ENCODE measurements at regions not wholly inside any gene's neighbourhood (a gene's known extent, or its start where the extent isn't known, plus 50 kb on each side); places are given as distances from the start of the nearest gene placed in this dataset.

DNA sequence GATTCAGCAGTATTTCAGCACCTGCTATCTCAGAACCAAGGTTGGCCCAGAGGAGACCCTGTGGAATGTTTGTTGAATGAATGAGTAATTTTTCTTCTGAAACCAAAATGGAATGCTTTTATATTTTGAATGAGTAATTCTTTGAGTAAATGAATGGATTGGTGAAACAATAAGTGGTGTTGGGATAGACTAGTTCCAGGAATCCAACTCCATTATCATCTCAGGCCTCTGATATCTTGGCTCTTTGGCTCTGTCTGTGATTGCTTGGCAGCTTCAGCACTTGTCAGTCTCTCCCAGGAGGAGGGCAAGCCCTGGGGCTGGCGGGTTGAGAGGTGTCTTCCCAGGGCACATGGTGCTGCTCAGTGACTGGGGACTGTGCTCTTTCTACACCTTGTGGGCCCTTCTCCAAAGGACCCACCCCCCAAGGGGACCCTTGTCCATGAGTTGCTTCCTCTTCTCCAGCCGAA, 284.4 kb upstream of the FOXF1 start:
- ChIA-PET RAD21 (ENCODE audit: unreplicated experiment) (no interaction called here), POLR2A (no interaction called here), CTCF (no interaction called here), SMC1A (ENCODE audit: uncharacterized antibody, unreplicated experiment) (no interaction called here)
- H3K4me3 ChIP-seq = no peak overlapping the region
- no peak overlapping the region for H3K4me2 ChIP-seq (ENCODE audit: control insufficient read depth, insufficient read depth)
- intact Hi-C loops (cut with micrococcal nuclease; ENCODE audit: unreplicated experiment) (no loop called here), in situ Hi-C loops (cut with MboI) (no loop called here)
- H3K27me3 ChIP-seq (replicated peaks in 1 of 2; ENCODE audit: control insufficient read depth in 2 of 2, insufficient read depth in 2 of 2, low read length in 1 of 2) = peaks cover under 1 to 1% of the 10 kb centered on the region in 2 experiments; a peak in 2 of 4 replicates
- no peaks in the 10 kb centered on the region for H3K79me2 ChIP-seq (ENCODE audit: control insufficient read depth, insufficient read depth, low read length)
- BruUV-seq (replicated peaks) = no TSS peak
- FAIRE-seq (no peak), DNase-seq (ENCODE audit: low read depth, low spot score) (no peak), ATAC-seq (no peak)
- H3K9me3 ChIP-seq (replicated peaks; ENCODE audit: control insufficient read depth, insufficient read depth, low read length) = no peaks in the 10 kb centered on the region; the same call in 2 of the 3 replicates
- no peaks in the 10 kb centered on the region for H3K36me3 ChIP-seq (ENCODE audit: control insufficient read depth in 2 of 2, insufficient read depth in 2 of 2, low read length in 1 of 2)
- H3K27ac ChIP-seq (ENCODE audit: control insufficient read depth, insufficient read depth) = no peak overlapping the region
- H3K9ac ChIP-seq (ENCODE audit: control insufficient read depth, insufficient read depth, low read length) = no peak overlapping the region
- TF ChIP-seq ASH2L (IDR thresholded peaks at IDR 0.05; ENCODE audit: borderline replicate concordance, low read depth) = no peak
- TF ChIP-seq STAT3 (IDR thresholded peaks at IDR 0.05; ENCODE audit: low read depth, low read length) = no peak
- no peak for TF ChIP-seq PRDM15 (CRISPR knock-in tag; IDR thresholded peaks at IDR 0.05)
- TF ChIP-seq, protein P1, sequence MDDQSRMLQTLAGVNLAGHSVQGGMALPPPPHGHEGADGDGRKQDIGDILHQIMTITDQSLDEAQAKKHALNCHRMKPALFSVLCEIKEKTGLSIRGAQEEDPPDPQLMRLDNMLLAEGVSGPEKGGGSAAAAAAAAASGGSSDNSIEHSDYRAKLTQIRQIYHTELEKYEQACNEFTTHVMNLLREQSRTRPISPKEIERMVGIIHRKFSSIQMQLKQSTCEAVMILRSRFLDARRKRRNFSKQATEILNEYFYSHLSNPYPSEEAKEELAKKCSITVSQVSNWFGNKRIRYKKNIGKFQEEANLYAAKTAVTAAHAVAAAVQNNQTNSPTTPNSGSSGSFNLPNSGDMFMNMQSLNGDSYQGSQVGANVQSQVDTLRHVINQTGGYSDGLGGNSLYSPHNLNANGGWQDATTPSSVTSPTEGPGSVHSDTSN (IDR thresholded peaks at IDR 0.05; ENCODE audit: insufficient replicate concordance, low read depth, low read length) = no peak
- TF ChIP-seq, protein P2, sequence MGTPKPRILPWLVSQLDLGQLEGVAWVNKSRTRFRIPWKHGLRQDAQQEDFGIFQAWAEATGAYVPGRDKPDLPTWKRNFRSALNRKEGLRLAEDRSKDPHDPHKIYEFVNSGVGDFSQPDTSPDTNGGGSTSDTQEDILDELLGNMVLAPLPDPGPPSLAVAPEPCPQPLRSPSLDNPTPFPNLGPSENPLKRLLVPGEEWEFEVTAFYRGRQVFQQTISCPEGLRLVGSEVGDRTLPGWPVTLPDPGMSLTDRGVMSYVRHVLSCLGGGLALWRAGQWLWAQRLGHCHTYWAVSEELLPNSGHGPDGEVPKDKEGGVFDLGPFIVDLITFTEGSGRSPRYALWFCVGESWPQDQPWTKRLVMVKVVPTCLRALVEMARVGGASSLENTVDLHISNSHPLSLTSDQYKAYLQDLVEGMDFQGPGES (IDR thresholded peaks at IDR 0.05) = no peak
- TF ChIP-seq, protein P3, sequence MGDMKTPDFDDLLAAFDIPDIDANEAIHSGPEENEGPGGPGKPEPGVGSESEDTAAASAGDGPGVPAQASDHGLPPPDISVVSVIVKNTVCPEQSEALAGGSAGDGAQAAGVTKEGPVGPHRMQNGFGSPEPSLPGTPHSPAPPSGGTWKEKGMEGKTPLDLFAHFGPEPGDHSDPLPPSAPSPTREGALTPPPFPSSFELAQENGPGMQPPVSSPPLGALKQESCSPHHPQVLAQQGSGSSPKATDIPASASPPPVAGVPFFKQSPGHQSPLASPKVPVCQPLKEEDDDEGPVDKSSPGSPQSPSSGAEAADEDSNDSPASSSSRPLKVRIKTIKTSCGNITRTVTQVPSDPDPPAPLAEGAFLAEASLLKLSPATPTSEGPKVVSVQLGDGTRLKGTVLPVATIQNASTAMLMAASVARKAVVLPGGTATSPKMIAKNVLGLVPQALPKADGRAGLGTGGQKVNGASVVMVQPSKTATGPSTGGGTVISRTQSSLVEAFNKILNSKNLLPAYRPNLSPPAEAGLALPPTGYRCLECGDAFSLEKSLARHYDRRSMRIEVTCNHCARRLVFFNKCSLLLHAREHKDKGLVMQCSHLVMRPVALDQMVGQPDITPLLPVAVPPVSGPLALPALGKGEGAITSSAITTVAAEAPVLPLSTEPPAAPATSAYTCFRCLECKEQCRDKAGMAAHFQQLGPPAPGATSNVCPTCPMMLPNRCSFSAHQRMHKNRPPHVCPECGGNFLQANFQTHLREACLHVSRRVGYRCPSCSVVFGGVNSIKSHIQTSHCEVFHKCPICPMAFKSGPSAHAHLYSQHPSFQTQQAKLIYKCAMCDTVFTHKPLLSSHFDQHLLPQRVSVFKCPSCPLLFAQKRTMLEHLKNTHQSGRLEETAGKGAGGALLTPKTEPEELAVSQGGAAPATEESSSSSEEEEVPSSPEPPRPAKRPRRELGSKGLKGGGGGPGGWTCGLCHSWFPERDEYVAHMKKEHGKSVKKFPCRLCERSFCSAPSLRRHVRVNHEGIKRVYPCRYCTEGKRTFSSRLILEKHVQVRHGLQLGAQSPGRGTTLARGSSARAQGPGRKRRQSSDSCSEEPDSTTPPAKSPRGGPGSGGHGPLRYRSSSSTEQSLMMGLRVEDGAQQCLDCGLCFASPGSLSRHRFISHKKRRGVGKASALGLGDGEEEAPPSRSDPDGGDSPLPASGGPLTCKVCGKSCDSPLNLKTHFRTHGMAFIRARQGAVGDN (IDR thresholded peaks at IDR 0.05) = no peak
- TF ChIP-seq KAT2A (conservative IDR thresholded peaks at IDR 0.05; ENCODE audit: control insufficient read depth, low read depth, low read length) = no peak
- no peak for TF ChIP-seq POLR2AphosphoS5 (IDR thresholded peaks at IDR 0.05; ENCODE audit: low read length)
- TF ChIP-seq RBBP5 (conservative IDR thresholded peaks at IDR 0.05) = no peak
- no peak for TF ChIP-seq E4F1 (IDR thresholded peaks at IDR 0.05; ENCODE audit: borderline replicate concordance, partially characterized antibody)
- TF ChIP-seq NFXL1 (IDR thresholded peaks at IDR 0.05; ENCODE audit: borderline replicate concordance) = no peak
- H2AFZ ChIP-seq (ENCODE audit: control insufficient read depth, low read depth, low read length) = no peak overlapping the region
- WGBS (ENCODE audit: insufficient coverage, insufficient replicate concordance, low lambda C conversion rate, missing lambda C conversion rate) = 0% methylated on average over 2 of the region's 2 CpGs
- no peaks in the 10 kb centered on the region for H4K20me1 ChIP-seq (ENCODE audit: control insufficient read depth, insufficient read depth)
- H3K4me1 ChIP-seq (ENCODE audit: control insufficient read depth, insufficient read depth, low read length) = no peaks in the 10 kb centered on the region

All from GM12878 (cell line).